HEK293 (cell line): ENCODE measurements at regions not wholly inside any gene's neighbourhood (a gene's known extent, or its start where the extent isn't known, plus 50 kb on each side); places are given as distances from the start of the nearest gene placed in this dataset.

Experiments used
- CTCF ChIA-PET: fragments of 350-600 bp; formaldehyde crosslinking; extraction: SDS; loops from one replicate; lab custom pipeline; 2021; ENCODE audit warnings: antibody characterized with exemption; lab: Yijun Ruan, JAX
- POLR2A ChIA-PET: fragments of 300-600 bp; formaldehyde crosslinking; extraction: SDS; loops from one replicate; lab custom pipeline; 2020; ENCODE audit warnings: antibody characterized with exemption, inconsistent platforms; lab: Yijun Ruan, JAX
- H3K27ac ChIP-seq: fragments of 200-500 bp; sonication (Bioruptor generic); 2 replicates; pipeline ENCODE4 v1.5.1; 2014; ENCODE audit warnings: low read depth, low read length, control low read depth, inconsistent platforms; ENCODE audit errors: extremely low read depth
- H3K36me3 ChIP-seq, 2 experiments: fragments of 200-500 bp in 1 of 2; sonication (Bioruptor generic) in 1 of 2; 1 replicate in 1 of 2; 2 replicates in 1 of 2; pipeline ENCODE4 v1.5.1; 2014 to 2017; ENCODE audit warnings: inconsistent platforms in 2 of 2, low read length in 2 of 2; ENCODE audit not compliant: control insufficient read depth in 2 of 2, insufficient read depth in 1 of 2
- H3K4me1 ChIP-seq: fragments of 200-500 bp; sonication (Bioruptor generic); 2 replicates; pipeline ENCODE4 v1.5.1; 2014; ENCODE audit warnings: mild to moderate bottlenecking, low read length, inconsistent platforms; ENCODE audit not compliant: control insufficient read depth, insufficient read depth
- H3K4me3 ChIP-seq: 2 replicates; pipeline ENCODE4 v1.5.1; 2011; ENCODE audit warnings: low read depth, mild to moderate bottlenecking, control low read depth, low read length, moderate library complexity
- H3K9me3 ChIP-seq: fragments of 200-500 bp; sonication (Bioruptor generic); 2 replicates; pipeline ENCODE4 v1.5.1; 2014; ENCODE audit warnings: low read depth, low read length, inconsistent platforms; ENCODE audit not compliant: control insufficient read depth, insufficient read depth
- FEZF1 ChIP-seq: fragments of 450-650 bp; formaldehyde crosslinking; IDR thresholded peaks from 2 replicates; pipeline ENCODE4 v1.5.1; 2016; ENCODE audit warnings: missing biosample characterization, missing genetic modification characterization
- GFI1B ChIP-seq: fragments of 450-650 bp; formaldehyde crosslinking; IDR thresholded peaks from 2 replicates; pipeline ENCODE4 v1.5.1; 2016; ENCODE audit warnings: missing biosample characterization, missing genetic modification characterization
- KLF1 ChIP-seq: fragments of 450-650 bp; formaldehyde crosslinking; IDR thresholded peaks from 2 replicates; pipeline ENCODE4 v1.5.1; 2016; ENCODE audit warnings: missing biosample characterization, missing genetic modification characterization
- KLF10 ChIP-seq: fragments of 450-650 bp; IDR thresholded peaks from 2 replicates; pipeline ENCODE4 v1.5.1; 2018; ENCODE audit warnings: missing biosample characterization, mild to moderate bottlenecking, missing genetic modification characterization
- KLF17 ChIP-seq: fragments of 450-650 bp; formaldehyde crosslinking; IDR thresholded peaks from 2 replicates; pipeline ENCODE4 v1.5.1; 2016; ENCODE audit warnings: missing biosample characterization, missing genetic modification characterization
- KLF7 ChIP-seq: fragments of 450-650 bp; formaldehyde crosslinking; IDR thresholded peaks from 2 replicates; pipeline ENCODE4 v1.5.1; 2016; ENCODE audit warnings: missing biosample characterization, missing genetic modification characterization, borderline replicate concordance
- MEIS1 ChIP-seq: sonication (generic); formaldehyde crosslinking; IDR thresholded peaks from 2 replicates; pipeline ENCODE4 v1.8.1; 2022; ENCODE audit warnings: missing genetic modification reagents, mild to moderate bottlenecking, borderline replicate concordance
- MYNN ChIP-seq: fragments of 450-650 bp; formaldehyde crosslinking; IDR thresholded peaks from 2 replicates; pipeline ENCODE4 v1.5.1; 2016; ENCODE audit warnings: missing biosample characterization, missing genetic modification characterization, borderline replicate concordance
- MZF1 ChIP-seq: fragments of 450-650 bp; formaldehyde crosslinking; IDR thresholded peaks from 2 replicates; pipeline ENCODE4 v1.5.1; 2017; ENCODE audit warnings: missing biosample characterization, missing genetic modification characterization, borderline replicate concordance
- OVOL3 ChIP-seq: fragments of 450-650 bp; formaldehyde crosslinking; IDR thresholded peaks from 2 replicates; pipeline ENCODE4 v1.5.1; 2016; ENCODE audit warnings: missing biosample characterization, missing genetic modification characterization
- SALL2 ChIP-seq: fragments of 450-650 bp; formaldehyde crosslinking; IDR thresholded peaks from 2 replicates; pipeline ENCODE4 v1.5.0; 2017; ENCODE audit warnings: missing biosample characterization, mild to moderate bottlenecking, missing genetic modification characterization, borderline replicate concordance
- SCRT2 ChIP-seq: fragments of 450-650 bp; formaldehyde crosslinking; IDR thresholded peaks from 2 replicates; pipeline ENCODE4 v1.5.1; 2016; ENCODE audit warnings: missing biosample characterization, missing genetic modification characterization
- TRIM28 ChIP-seq: IDR thresholded peaks from 2 replicates; pipeline ENCODE4 v1.6.1; 2011; ENCODE audit warnings: low read length, control low read depth, borderline replicate concordance
- ZIC2 ChIP-seq: fragments of 450-650 bp; formaldehyde crosslinking; IDR thresholded peaks from 2 replicates; pipeline ENCODE4 v1.5.1; 2016; ENCODE audit warnings: missing biosample characterization, missing genetic modification characterization
- ZNF157 ChIP-seq: fragments of 450-650 bp; formaldehyde crosslinking; IDR thresholded peaks from 2 replicates; pipeline ENCODE4 v1.5.1; 2016; ENCODE audit warnings: missing biosample characterization, missing genetic modification characterization
- ZNF23 ChIP-seq: fragments of 450-650 bp; formaldehyde crosslinking; IDR thresholded peaks from 2 replicates; pipeline ENCODE4 v1.5.1; 2016; ENCODE audit warnings: missing biosample characterization, missing genetic modification characterization, borderline replicate concordance
- ZNF302 ChIP-seq: fragments of 450-650 bp; formaldehyde crosslinking; IDR thresholded peaks from 2 replicates; pipeline ENCODE4 v1.5.1; 2016; ENCODE audit warnings: missing biosample characterization, missing genetic modification characterization, low read depth
- ZNF366 ChIP-seq: fragments of 450-650 bp; formaldehyde crosslinking; conservative IDR thresholded peaks from 2 replicates; pipeline ENCODE4 v1.5.1; 2016; ENCODE audit warnings: missing biosample characterization, missing genetic modification characterization
- ZNF518A ChIP-seq: fragments of 450-650 bp; formaldehyde crosslinking; conservative IDR thresholded peaks from 2 replicates; pipeline ENCODE4 v1.5.1; 2016; ENCODE audit warnings: low read depth, missing biosample characterization, missing genetic modification characterization
- ZNF621 ChIP-seq: fragments of 450-650 bp; formaldehyde crosslinking; IDR thresholded peaks from 2 replicates; pipeline ENCODE4 v1.5.1; 2017; ENCODE audit warnings: missing biosample characterization, missing genetic modification characterization
- ZNF701 ChIP-seq: fragments of 450-650 bp; formaldehyde crosslinking; IDR thresholded peaks from 2 replicates; pipeline ENCODE4 v1.5.1; 2016; ENCODE audit warnings: missing biosample characterization, missing genetic modification characterization
- ZNF704 ChIP-seq: fragments of 450-650 bp; formaldehyde crosslinking; IDR thresholded peaks from 2 replicates; pipeline ENCODE4 v1.5.1; 2016; ENCODE audit warnings: missing biosample characterization, missing genetic modification characterization
- ZNF776 ChIP-seq: fragments of 450-650 bp; formaldehyde crosslinking; IDR thresholded peaks from 2 replicates; pipeline ENCODE4 v1.5.0; 2017; ENCODE audit warnings: missing biosample characterization, missing genetic modification characterization, borderline replicate concordance

- H3K4me3 ChIP-seq, result no peak overlapping the region
- TF ChIP-seq ZNF621 (tag by site-specific recombination) (no peak), ZNF518A (tag by site-specific recombination) (no peak), MEIS1 (CRISPR knock-in tag) (no peak), ZNF157 (tag by site-specific recombination) (no peak), ZNF776 (no peak), FEZF1 (tag by site-specific recombination) (no peak), KLF1 (tag by site-specific recombination) (no peak), KLF17 (tag by site-specific recombination) (no peak), ZNF366 (tag by site-specific recombination) (no peak), MYNN (tag by site-specific recombination) (no peak), ZIC2 (tag by site-specific recombination) (no peak), ZNF701 (tag by site-specific recombination) (no peak), GFI1B (tag by site-specific recombination) (no peak), KLF10 (tag by site-specific recombination) (no peak), ZNF704 (tag by site-specific recombination) (no peak), ZNF302 (no peak), KLF7 (tag by site-specific recombination) (no peak)
- TF ChIP-seq, all 188 proteins: peak for 0
- Histone ChIP-seq H3K36me3 (no peaks in the 10 kb centered on the region), H3K4me1 (no peaks in the 10 kb centered on the region), H3K27ac (no peak overlapping the region), H3K9me3 (no peaks in the 10 kb centered on the region)
- POLR2A ChIA-PET, result no interaction called here
- CTCF ChIA-PET, result no interaction called here
Observed at GRCh38 chr11:11748706-11749365, 92.9 kb upstream of the USP47 start.

- Histone ChIP-seq H3K36me3 (no peaks in the 10 kb centered on the region), H3K4me1 (no peaks in the 10 kb centered on the region), H3K9me3 (no peaks in the 10 kb centered on the region), H3K27ac (no peak overlapping the region), H3K4me3 (no peak overlapping the region)
- ChIA-PET POLR2A (no interaction called here), CTCF (interaction anchor here (0.7 kb wide), 1 partner anchor 688 kb away, joined by 5 read pairs; no protein-coding TSS in a partner anchor)
- TF ChIP-seq FEZF1 (tag by site-specific recombination), result no peak
- no peak for TF ChIP-seq SCRT2 (tag by site-specific recombination)
- TF ChIP-seq ZNF23 (tag by site-specific recombination), result no peak
- no peak for TF ChIP-seq TRIM28
- no peak for TF ChIP-seq OVOL3 (tag by site-specific recombination)
- TF ChIP-seq SALL2, result no peak
- no peak for TF ChIP-seq MZF1 (tag by site-specific recombination)
Observed at GRCh38 chr11:11747570-11747969, 94.2 kb upstream of the USP47 start.
